ENCODE measurements at regions not wholly inside any gene's neighbourhood (a gene's known extent, or its start where the extent isn't known, plus 50 kb on each side); places are given as distances from the start of the nearest gene placed in this dataset.

DNA sequence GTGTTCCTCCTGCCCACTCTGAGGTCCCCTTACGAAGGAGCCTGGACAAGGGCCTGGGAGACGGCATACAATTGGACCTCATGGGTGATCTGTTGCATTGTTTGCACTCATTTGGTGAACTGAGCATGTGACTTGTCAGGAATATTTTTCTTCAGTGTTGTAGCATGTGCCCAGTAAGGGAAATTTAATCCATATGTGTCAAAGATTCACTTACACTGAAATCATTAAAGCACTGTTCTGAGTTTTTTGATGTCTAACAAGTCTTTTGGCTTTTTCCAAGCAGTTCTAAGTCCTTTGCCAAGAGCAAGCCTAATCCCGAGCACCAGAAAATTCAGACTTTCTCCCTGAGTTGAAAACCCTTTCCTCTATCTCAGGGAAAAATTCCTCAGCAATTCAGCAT is 61.6 kb upstream of the RPS23 start:
- TF ChIP-seq, protein P1, sequence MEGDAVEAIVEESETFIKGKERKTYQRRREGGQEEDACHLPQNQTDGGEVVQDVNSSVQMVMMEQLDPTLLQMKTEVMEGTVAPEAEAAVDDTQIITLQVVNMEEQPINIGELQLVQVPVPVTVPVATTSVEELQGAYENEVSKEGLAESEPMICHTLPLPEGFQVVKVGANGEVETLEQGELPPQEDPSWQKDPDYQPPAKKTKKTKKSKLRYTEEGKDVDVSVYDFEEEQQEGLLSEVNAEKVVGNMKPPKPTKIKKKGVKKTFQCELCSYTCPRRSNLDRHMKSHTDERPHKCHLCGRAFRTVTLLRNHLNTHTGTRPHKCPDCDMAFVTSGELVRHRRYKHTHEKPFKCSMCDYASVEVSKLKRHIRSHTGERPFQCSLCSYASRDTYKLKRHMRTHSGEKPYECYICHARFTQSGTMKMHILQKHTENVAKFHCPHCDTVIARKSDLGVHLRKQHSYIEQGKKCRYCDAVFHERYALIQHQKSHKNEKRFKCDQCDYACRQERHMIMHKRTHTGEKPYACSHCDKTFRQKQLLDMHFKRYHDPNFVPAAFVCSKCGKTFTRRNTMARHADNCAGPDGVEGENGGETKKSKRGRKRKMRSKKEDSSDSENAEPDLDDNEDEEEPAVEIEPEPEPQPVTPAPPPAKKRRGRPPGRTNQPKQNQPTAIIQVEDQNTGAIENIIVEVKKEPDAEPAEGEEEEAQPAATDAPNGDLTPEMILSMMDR (IDR thresholded peaks at IDR 0.05), result no peak
- TF ChIP-seq POLR2A (IDR thresholded peaks at IDR 0.05; ENCODE audit: low read depth), result no peak
